HG03097 (cell line): ENCODE measurements at regions not wholly inside any gene's neighbourhood (a gene's known extent, or its start where the extent isn't known, plus 50 kb on each side); places are given as distances from the start of the nearest gene placed in this dataset.
"Not testable (repeated sequence)": the region's sequence is repeated elsewhere in the genome, so short reads cannot be mapped to it uniquely, and the experiment has no call there.

Source experiments
- ATAC-seq: cut with Tn5 transposase; IDR thresholded peaks from one replicate; pipeline ENCODE4 v1.9.1; 2021; ENCODE audit not compliant: unreplicated experiment, low FRiP score

GRCh38 chrX:139058831-139059495 lies 347.4 kb upstream of the FGF13 start:
- ATAC-seq = no peak

- ATAC-seq = no peak
Measured at GRCh38 chrX:139052461-139052860, 340.9 kb upstream of the FGF13 start.

GRCh38 chrX:139049465-139049864 lies 337.9 kb upstream of the FGF13 start:
- no peak for ATAC-seq

GRCh38 chrX:139044680-139045079 lies 333.2 kb upstream of the FGF13 start:
- no peak for ATAC-seq

GRCh38 chrX:139039041-139039440 lies 327.5 kb upstream of the FGF13 start:
- no peak for ATAC-seq

- no peak for ATAC-seq
Measured at GRCh38 chrX:139026811-139027210, 315.3 kb upstream of the FGF13 start.

GRCh38 chrX:139026406-139026805 lies 314.9 kb upstream of the FGF13 start:
- no peak for ATAC-seq

GRCh38 chrX:139025816-139026215 lies 314.3 kb upstream of the FGF13 start:
- no peak for ATAC-seq

GRCh38 chrX:139023531-139023930 lies 312.0 kb upstream of the FGF13 start:
- no peak for ATAC-seq

GRCh38 chrX:139020801-139021200 lies 309.3 kb upstream of the FGF13 start:
- ATAC-seq = no peak

- ATAC-seq = no peak
Measured at GRCh38 chrX:139018436-139018835, 306.9 kb upstream of the FGF13 start.

- no peak for ATAC-seq
Measured at GRCh38 chrX:139015627-139016026, 304.1 kb upstream of the FGF13 start.

- ATAC-seq = no peak
Measured at GRCh38 chrX:139008185-139008584, 296.7 kb upstream of the FGF13 start.

- not testable (repeated sequence) for ATAC-seq
Measured at GRCh38 chrX:139003856-139004527, 292.5 kb upstream of the FGF13 start.

- ATAC-seq = no peak
Measured at GRCh38 chrX:139002319-139002718, 290.8 kb upstream of the FGF13 start.

- ATAC-seq = no peak
Measured at GRCh38 chrX:138996268-138996667, 284.8 kb upstream of the FGF13 start.

- ATAC-seq = no peak
Measured at GRCh38 chrX:138995458-138995857, 283.9 kb upstream of the FGF13 start.

- ATAC-seq = not testable (repeated sequence)
Measured at GRCh38 chrX:138990425-138990824, 278.9 kb upstream of the FGF13 start.

- ATAC-seq = no peak
Measured at GRCh38 chrX:138986866-138987265, 275.3 kb upstream of the FGF13 start.

GRCh38 chrX:138986235-138986634 lies 274.7 kb upstream of the FGF13 start:
- ATAC-seq = no peak

- no peak for ATAC-seq
Measured at GRCh38 chrX:138982365-138982764, 270.8 kb upstream of the FGF13 start.

- ATAC-seq = no peak
Measured at GRCh38 chrX:138964501-138964900, 253.0 kb upstream of the FGF13 start.
